HG02943 (cell line): ENCODE measurements at regions not wholly inside any gene's neighbourhood (a gene's known extent, or its start where the extent isn't known, plus 50 kb on each side); places are given as distances from the start of the nearest gene placed in this dataset.
"Not testable (repeated sequence)": the region's sequence is repeated elsewhere in the genome, so short reads cannot be mapped to it uniquely, and the experiment has no call there.

ENCODE experiments used
- ATAC-seq: cut with Tn5 transposase; IDR thresholded peaks from one replicate; pipeline ENCODE4 v1.9.1; 2021; ENCODE audit warnings: mild to moderate bottlenecking, low read depth, moderate library complexity; ENCODE audit not compliant: unreplicated experiment

- not testable (repeated sequence) for ATAC-seq
Measured at GRCh38 chr6:26795474-26796307, 136.1 kb upstream of the ZNF322 start.

- not testable (repeated sequence) for ATAC-seq
Measured at GRCh38 chr6:26799903-26800633, 140.5 kb upstream of the ZNF322 start.

- not testable (repeated sequence) for ATAC-seq
Measured at GRCh38 chr6:26803762-26804161, 144.2 kb upstream of the ZNF322 start.

- not testable (repeated sequence) for ATAC-seq
Measured at GRCh38 chr6:26811486-26812116, 152.1 kb upstream of the ZNF322 start.

GRCh38 chr6:26818640-26819225 lies 159.2 kb upstream of the ZNF322 start:
- not testable (repeated sequence) for ATAC-seq

GRCh38 chr6:26827965-26828364 lies 168.4 kb upstream of the ZNF322 start:
- ATAC-seq, result not testable (repeated sequence)

- not testable (repeated sequence) for ATAC-seq
Measured at GRCh38 chr6:26829480-26829879, 169.9 kb upstream of the ZNF322 start.

- not testable (repeated sequence) for ATAC-seq
Measured at GRCh38 chr6:26830992-26831391, 171.4 kb upstream of the ZNF322 start.

- ATAC-seq, result not testable (repeated sequence)
Measured at GRCh38 chr6:26835707-26836106, 176.2 kb upstream of the ZNF322 start.

- not testable (repeated sequence) for ATAC-seq
Measured at GRCh38 chr6:26836657-26837056, 177.1 kb upstream of the ZNF322 start.

GRCh38 chr6:26844823-26845222 lies 185.3 kb upstream of the ZNF322 start:
- not testable (repeated sequence) for ATAC-seq

- ATAC-seq, result not testable (repeated sequence)
Measured at GRCh38 chr6:26857289-26857688, 197.7 kb upstream of the ZNF322 start.

GRCh38 chr6:26859067-26859770 lies 199.7 kb upstream of the ZNF322 start:
- not testable (repeated sequence) for ATAC-seq

GRCh38 chr6:26859771-26860163 lies 200.2 kb upstream of the ZNF322 start:
- ATAC-seq, result not testable (repeated sequence)

- ATAC-seq, result not testable (repeated sequence)
Measured at GRCh38 chr6:26861913-26862312, 202.4 kb upstream of the ZNF322 start.

GRCh38 chr6:26863641-26864040 lies 204.1 kb upstream of the ZNF322 start:
- ATAC-seq, result not testable (repeated sequence)

GRCh38 chr6:26898785-26899184 lies 239.2 kb upstream of the ZNF322 start:
- ATAC-seq, result not testable (repeated sequence)

- not testable (repeated sequence) for ATAC-seq
Measured at GRCh38 chr6:26924206-26924605, 264.7 kb upstream of the ZNF322 start.

- not testable (repeated sequence) for ATAC-seq
Measured at GRCh38 chr6:26928190-26928589, 268.6 kb upstream of the ZNF322 start.

GRCh38 chr6:26937258-26937657 lies 277.7 kb upstream of the ZNF322 start:
- not testable (repeated sequence) for ATAC-seq
